ENCODE measurements at regions not wholly inside any gene's neighbourhood (a gene's known extent, or its start where the extent isn't known, plus 50 kb on each side); places are given as distances from the start of the nearest gene placed in this dataset.

- ChIA-PET CTCF (interaction anchor here (1.1 kb wide), 1 partner anchor 19 kb away, joined by 3 read pairs; no protein-coding TSS in a partner anchor), POLR2A (no interaction called here)
- no peak for TF ChIP-seq CTCF (IDR thresholded peaks at IDR 0.05; ENCODE audit: control extremely low read depth, extremely low read depth, low read depth, missing control alignments)
- no peak for DNase-seq (ENCODE audit: extremely low spot score)
Measured at GRCh38 chr9:38212016-38212415, 143.0 kb upstream of the SHB start.

- CTCF ChIA-PET: no interaction called here
- TF ChIP-seq CTCF (IDR thresholded peaks at IDR 0.05; ENCODE audit: control extremely low read depth, extremely low read depth, low read depth, missing control alignments): no peak
- POLR2A ChIA-PET: no interaction called here
- DNase-seq (ENCODE audit: extremely low spot score): no peak
Measured at GRCh38 chr9:38211002-38211401, 142.0 kb upstream of the SHB start.

GRCh38 chr9:38208206-38208901, 139.3 kb upstream of the SHB start:
- no peak for TF ChIP-seq CTCF (IDR thresholded peaks at IDR 0.05; ENCODE audit: control extremely low read depth, extremely low read depth, low read depth, missing control alignments)
- DNase-seq (ENCODE audit: extremely low spot score): no peak
- CTCF ChIA-PET: interaction anchor here (1.1 kb wide), 1 partner anchor 20 kb away, joined by 3 read pairs; no protein-coding TSS in a partner anchor
- POLR2A ChIA-PET: no interaction called here

- TF ChIP-seq CTCF (IDR thresholded peaks at IDR 0.05; ENCODE audit: control extremely low read depth, extremely low read depth, low read depth, missing control alignments): no peak
- DNase-seq (ENCODE audit: extremely low spot score): no peak
- ChIA-PET CTCF (interaction anchor here (1.0 kb wide), 1 partner anchor 48 kb away, joined by 3 read pairs; no protein-coding TSS in a partner anchor), POLR2A (no interaction called here)
Measured at GRCh38 chr9:38207247-38207778, 138.3 kb upstream of the SHB start.

- ChIA-PET CTCF (interaction anchor here (1.1 kb wide), 1 partner anchor 45 kb away, joined by 4 read pairs; no protein-coding TSS in a partner anchor), POLR2A (no interaction called here)
- no peak for DNase-seq (ENCODE audit: extremely low spot score)
- TF ChIP-seq CTCF (IDR thresholded peaks at IDR 0.05; ENCODE audit: control extremely low read depth, extremely low read depth, low read depth, missing control alignments): no peak
Measured at GRCh38 chr9:38205279-38205678, 136.3 kb upstream of the SHB start.

GRCh38 chr9:38202336-38202938, 133.4 kb upstream of the SHB start:
- TF ChIP-seq CTCF (IDR thresholded peaks at IDR 0.05; ENCODE audit: control extremely low read depth, extremely low read depth, low read depth, missing control alignments): no peak
- ChIA-PET CTCF (no interaction called here), POLR2A (no interaction called here)
- no peak for DNase-seq (ENCODE audit: extremely low spot score)

All from GM10248 (cell line).